HFFc6 (cell line): ENCODE measurements at regions not wholly inside any gene's neighbourhood (a gene's known extent, or its start where the extent isn't known, plus 50 kb on each side); places are given as distances from the start of the nearest gene placed in this dataset.

Source experiments
- DNase-seq: peaks from one replicate; pipeline ENCODE4 v3.0.0-alpha.2; 2018
- H3K27ac Mint-ChIP-seq: 2 replicates; pipeline ENCODE4 v1.8.0; 2020; ENCODE audit warnings: mild to moderate bottlenecking, mixed read lengths
- H3K27me3 Mint-ChIP-seq: 2 replicates; pipeline ENCODE4 v1.8.0; 2021; ENCODE audit warnings: mild to moderate bottlenecking, moderate library complexity, mixed read lengths; ENCODE audit not compliant: insufficient read depth
- H3K36me3 Mint-ChIP-seq: 2 replicates; pipeline ENCODE4 v1.8.0; 2021; ENCODE audit warnings: low read depth, mixed read lengths
- H3K4me1 Mint-ChIP-seq: 2 replicates; pipeline ENCODE4 v1.8.0; 2020; ENCODE audit warnings: low read depth, mixed read lengths
- H3K4me3 Mint-ChIP-seq: 2 replicates; pipeline ENCODE4 v1.8.0; 2020; ENCODE audit warnings: mild to moderate bottlenecking, moderate library complexity, mixed read lengths
- H3K9me3 Mint-ChIP-seq: 2 replicates; pipeline ENCODE4 v1.8.0; 2020; ENCODE audit warnings: mild to moderate bottlenecking, mixed read lengths
- CTCF ChIP-seq: fragments of 200-600 bp; sonication (generic); IDR thresholded peaks from 2 replicates; pipeline ENCODE4 v1.5.0; 2021; ENCODE audit warnings: antibody characterized with exemption, mild to moderate bottlenecking

- no peaks in the 10 kb centered on the region for H3K36me3 Mint-ChIP-seq
- H3K9me3 Mint-ChIP-seq, result no peaks in the 10 kb centered on the region
- peaks cover 4% of the 10 kb centered on the region for H3K27me3 Mint-ChIP-seq
- no peak overlapping the region for H3K4me3 Mint-ChIP-seq
- DNase-seq, result no peak
- H3K4me1 Mint-ChIP-seq, result no peaks in the 10 kb centered on the region
- no peak for TF ChIP-seq CTCF
- H3K27ac Mint-ChIP-seq, result no peak overlapping the region
These were observed 544.3 kb upstream of the MIR17HG start for GRCh38 chr13:90803210-90803609.

- H3K9me3 Mint-ChIP-seq, result no peaks in the 10 kb centered on the region
- no peak overlapping the region for H3K4me3 Mint-ChIP-seq
- H3K27me3 Mint-ChIP-seq, result no peaks in the 10 kb centered on the region; the same call in 1 of the 2 replicates
- H3K4me1 Mint-ChIP-seq, result no peaks in the 10 kb centered on the region
- no peak for DNase-seq
- no peaks in the 10 kb centered on the region for H3K36me3 Mint-ChIP-seq
- TF ChIP-seq CTCF, result no peak
- H3K27ac Mint-ChIP-seq, result no peak overlapping the region
These were observed 541.4 kb upstream of the MIR17HG start for GRCh38 chr13:90806016-90806615.

- no peaks in the 10 kb centered on the region for H3K9me3 Mint-ChIP-seq
- H3K4me1 Mint-ChIP-seq, result no peaks in the 10 kb centered on the region
- no peak for DNase-seq
- H3K36me3 Mint-ChIP-seq, result no peaks in the 10 kb centered on the region
- no peaks in the 10 kb centered on the region; the same call in 1 of the 2 replicates for H3K27me3 Mint-ChIP-seq
- H3K4me3 Mint-ChIP-seq, result no peak overlapping the region
- no peak overlapping the region for H3K27ac Mint-ChIP-seq
- no peak for TF ChIP-seq CTCF
These were observed 540.6 kb upstream of the MIR17HG start for GRCh38 chr13:90806892-90807291.

GRCh38 chr13:90808838-90809237 lies 538.6 kb upstream of the MIR17HG start:
- DNase-seq, result no peak
- Mint-ChIP-seq H3K4me3 (no peak overlapping the region), H3K36me3 (no peaks in the 10 kb centered on the region), H3K27ac (no peak overlapping the region), H3K9me3 (no peaks in the 10 kb centered on the region), H3K4me1 (no peaks in the 10 kb centered on the region), H3K27me3 (peaks cover 2% of the 10 kb centered on the region; the same call in 1 of the 2 replicates)
- TF ChIP-seq CTCF, result no peak

GRCh38 chr13:90824032-90824431 lies 523.5 kb upstream of the MIR17HG start:
- no peaks in the 10 kb centered on the region for H3K4me1 Mint-ChIP-seq
- H3K36me3 Mint-ChIP-seq, result no peaks in the 10 kb centered on the region
- no peak overlapping the region for H3K4me3 Mint-ChIP-seq
- no peak overlapping the region for H3K27ac Mint-ChIP-seq
- H3K9me3 Mint-ChIP-seq, result no peaks in the 10 kb centered on the region
- H3K27me3 Mint-ChIP-seq, result peaks cover 5% of the 10 kb centered on the region; the same call in 1 of the 2 replicates
- no peak for TF ChIP-seq CTCF
- DNase-seq, result no peak

GRCh38 chr13:90826688-90827087 lies 520.8 kb upstream of the MIR17HG start:
- DNase-seq, result no peak
- TF ChIP-seq CTCF, result no peak
- Mint-ChIP-seq H3K9me3 (no peaks in the 10 kb centered on the region), H3K4me1 (peaks cover 6% of the 10 kb centered on the region; the same call in 1 of the 2 replicates), H3K4me3 (no peak overlapping the region), H3K36me3 (no peaks in the 10 kb centered on the region), H3K27me3 (peaks cover 5% of the 10 kb centered on the region; the same call in 1 of the 2 replicates), H3K27ac (no peak overlapping the region)
